Fibroblast of lung (primary cell): ENCODE measurements at regions not wholly inside any gene's neighbourhood (a gene's known extent, or its start where the extent isn't known, plus 50 kb on each side); places are given as distances from the start of the nearest gene placed in this dataset.

Source experiments
- DNase-seq, 2 donors: peaks; one replicate each; pipeline versions ENCODE4 v3.0.0 to v3.0.0-alpha.2; 2010; ENCODE audit warnings: low read depth in 2 of 2
- H2AFZ ChIP-seq: 2 replicates; pipeline ENCODE4 v1.5.1; 2012; ENCODE audit warnings: low read length, control low read depth, inconsistent platforms
- H3K27ac ChIP-seq: 2 replicates; pipeline ENCODE4 v1.5.1; 2011; ENCODE audit warnings: low read length, control low read depth; ENCODE audit not compliant: insufficient read depth
- H3K27me3 ChIP-seq: 2 replicates; pipeline ENCODE4 v1.5.1; 2011; ENCODE audit warnings: mild to moderate bottlenecking, low read length; ENCODE audit not compliant: control insufficient read depth, insufficient read depth
- H3K36me3 ChIP-seq: 2 replicates; pipeline ENCODE4 v1.5.1; 2011; ENCODE audit warnings: low read length; ENCODE audit not compliant: control insufficient read depth, insufficient read depth
- H3K4me1 ChIP-seq: 2 replicates; pipeline ENCODE4 v1.5.1; 2011; ENCODE audit warnings: low read length; ENCODE audit not compliant: control insufficient read depth, insufficient read depth; ENCODE audit errors: extremely low read depth
- H3K4me2 ChIP-seq: 2 replicates; pipeline ENCODE4 v1.5.1; 2011; ENCODE audit warnings: low read length, control low read depth; ENCODE audit not compliant: insufficient read depth; ENCODE audit errors: extremely low read depth
- H3K4me3 ChIP-seq, 4 experiments: fragments of 200-600 bp in 1 of 4; sonication (generic) in 1 of 4; replicated peaks in 1 of 4; 2 replicates each; pipeline ENCODE4 v1.5.1; 2011 to 2016; ENCODE audit warnings: low read length in 4 of 4, low read depth in 3 of 4, mild to moderate bottlenecking in 3 of 4, control low read depth in 2 of 4, inconsistent platforms in 1 of 4, mixed read lengths in 1 of 4; ENCODE audit not compliant: insufficient read depth in 1 of 4; ENCODE audit errors: control extremely low read depth in 1 of 4
- H3K79me2 ChIP-seq: 2 replicates; pipeline ENCODE4 v1.5.1; 2012; ENCODE audit warnings: mild to moderate bottlenecking, low read length, inconsistent platforms; ENCODE audit not compliant: control insufficient read depth, insufficient read depth
- H3K9ac ChIP-seq: 2 replicates; pipeline ENCODE4 v1.5.1; 2011; ENCODE audit warnings: mild to moderate bottlenecking, low read length, control low read depth; ENCODE audit not compliant: insufficient read depth
- H3K9me3 ChIP-seq: 2 replicates; pipeline ENCODE4 v1.5.1; 2012; ENCODE audit warnings: low read depth, low read length; ENCODE audit not compliant: control insufficient read depth, insufficient read depth
- H4K20me1 ChIP-seq: 2 replicates; pipeline ENCODE4 v1.5.1; 2011; ENCODE audit warnings: low read length; ENCODE audit not compliant: control insufficient read depth, insufficient read depth; ENCODE audit errors: extremely low read depth
- EZH2 ChIP-seq: IDR thresholded peaks from 2 replicates; pipeline ENCODE4 v1.5.1; 2012; ENCODE audit warnings: low read length, control low read depth, mild to moderate bottlenecking; ENCODE audit errors: missing control alignments
- TF ChIP-seq, protein P1 (sequence below), 2 donors: IDR thresholded peaks in 1 of 2; conservative IDR thresholded peaks in 1 of 2; 1 replicate in 1 of 2; 2 replicates in 1 of 2; pipeline ENCODE4 v1.5.1; 2011 to 2012; ENCODE audit warnings: low read length in 2 of 2, control low read depth in 1 of 2, inconsistent platforms in 1 of 2, low read depth in 1 of 2, mild to moderate bottlenecking in 1 of 2

DNA sequence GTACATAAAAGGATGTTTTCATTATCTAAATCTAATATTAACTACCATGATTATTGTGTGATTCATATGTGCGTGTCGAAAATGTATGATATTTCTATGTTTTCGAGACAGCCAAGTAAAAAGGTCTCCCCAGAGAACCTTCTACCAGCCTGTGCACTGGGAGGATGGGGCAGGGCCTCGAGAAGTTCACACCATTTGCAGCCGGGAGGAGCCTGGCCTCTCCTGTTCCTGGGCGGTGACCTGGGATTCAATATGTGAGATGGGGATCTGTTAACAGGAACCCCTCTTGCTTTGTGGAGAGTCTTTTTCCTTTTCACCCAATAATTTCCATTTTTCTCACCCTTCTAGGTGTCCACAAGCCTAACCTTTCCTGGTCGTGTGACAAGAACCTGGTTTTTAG, 189.3 kb downstream of the IPO8 start:
- Histone ChIP-seq H3K4me3 (no peak overlapping the region), H3K27me3 (no peaks in the 10 kb centered on the region), H4K20me1 (no peaks in the 10 kb centered on the region), H3K4me1 (no peaks in the 10 kb centered on the region), H3K36me3 (no peaks in the 10 kb centered on the region), H3K4me2 (no peak overlapping the region), H3K9me3 (no peaks in the 10 kb centered on the region), H3K9ac (no peak overlapping the region), H2AFZ (no peak overlapping the region), H3K27ac (no peak overlapping the region), H3K79me2 (no peaks in the 10 kb centered on the region)
- no peak for TF ChIP-seq EZH2
- TF ChIP-seq, protein P1, sequence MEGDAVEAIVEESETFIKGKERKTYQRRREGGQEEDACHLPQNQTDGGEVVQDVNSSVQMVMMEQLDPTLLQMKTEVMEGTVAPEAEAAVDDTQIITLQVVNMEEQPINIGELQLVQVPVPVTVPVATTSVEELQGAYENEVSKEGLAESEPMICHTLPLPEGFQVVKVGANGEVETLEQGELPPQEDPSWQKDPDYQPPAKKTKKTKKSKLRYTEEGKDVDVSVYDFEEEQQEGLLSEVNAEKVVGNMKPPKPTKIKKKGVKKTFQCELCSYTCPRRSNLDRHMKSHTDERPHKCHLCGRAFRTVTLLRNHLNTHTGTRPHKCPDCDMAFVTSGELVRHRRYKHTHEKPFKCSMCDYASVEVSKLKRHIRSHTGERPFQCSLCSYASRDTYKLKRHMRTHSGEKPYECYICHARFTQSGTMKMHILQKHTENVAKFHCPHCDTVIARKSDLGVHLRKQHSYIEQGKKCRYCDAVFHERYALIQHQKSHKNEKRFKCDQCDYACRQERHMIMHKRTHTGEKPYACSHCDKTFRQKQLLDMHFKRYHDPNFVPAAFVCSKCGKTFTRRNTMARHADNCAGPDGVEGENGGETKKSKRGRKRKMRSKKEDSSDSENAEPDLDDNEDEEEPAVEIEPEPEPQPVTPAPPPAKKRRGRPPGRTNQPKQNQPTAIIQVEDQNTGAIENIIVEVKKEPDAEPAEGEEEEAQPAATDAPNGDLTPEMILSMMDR (conservative IDR thresholded peaks at IDR 0.05 in 1 of 2, IDR thresholded peaks at IDR 0.05 in 1 of 2; ENCODE audit: low read depth in 1 of 2, low read length in 2 of 2), result no peak
- DNase-seq, result no peak

DNA sequence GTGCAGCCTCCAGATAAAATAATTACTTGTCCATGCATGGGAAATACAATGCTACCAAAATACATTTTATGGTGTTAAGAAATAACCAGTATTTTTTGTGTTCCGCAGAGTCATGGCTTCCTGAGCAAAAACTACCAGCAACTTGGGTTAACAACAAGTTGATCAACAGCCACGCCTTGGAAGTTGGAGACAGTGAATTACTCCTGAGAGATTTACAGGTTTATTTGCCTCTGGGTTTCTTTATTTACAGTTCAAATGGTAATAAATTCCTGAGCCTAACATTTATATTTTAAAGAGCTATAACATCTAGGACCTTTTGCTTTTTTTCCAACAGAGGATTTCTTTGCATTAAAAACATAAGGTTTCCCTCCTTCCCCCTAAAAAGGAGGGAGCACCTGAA, 194.0 kb downstream of the IPO8 start:
- Histone ChIP-seq H3K27ac (no peak overlapping the region), H3K27me3 (no peaks in the 10 kb centered on the region), H3K4me1 (no peaks in the 10 kb centered on the region), H3K79me2 (no peaks in the 10 kb centered on the region), H3K36me3 (no peaks in the 10 kb centered on the region), H4K20me1 (no peaks in the 10 kb centered on the region), H3K9ac (no peak overlapping the region), H3K9me3 (no peaks in the 10 kb centered on the region), H3K4me3 (no peak overlapping the region), H3K4me2 (no peak overlapping the region), H2AFZ (no peak overlapping the region)
- no peak for DNase-seq
- TF ChIP-seq, protein P1 (conservative IDR thresholded peaks at IDR 0.05 in 1 of 2, IDR thresholded peaks at IDR 0.05 in 1 of 2; ENCODE audit: low read depth in 1 of 2, low read length in 2 of 2), result no peak
- no peak for TF ChIP-seq EZH2

DNA sequence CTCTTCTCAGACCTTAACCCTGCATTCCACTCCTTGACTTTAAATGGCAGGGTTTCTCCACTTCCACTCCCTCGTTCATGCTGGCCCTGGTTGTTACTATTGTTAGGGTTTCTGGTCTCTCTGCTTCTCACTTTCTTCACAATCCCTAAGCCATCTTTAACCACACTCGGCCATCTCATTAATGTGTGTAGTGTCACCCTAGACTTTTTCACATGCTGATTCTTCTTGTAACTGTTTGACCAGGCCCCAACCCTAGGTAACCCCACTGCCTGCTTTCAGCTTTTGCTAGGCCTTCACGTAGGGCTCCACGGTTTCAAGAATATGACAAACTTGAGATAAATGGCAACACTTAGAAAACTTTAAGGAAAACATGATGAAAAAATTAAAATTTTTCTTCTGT, 195.1 kb downstream of the IPO8 start:
- H3K9ac ChIP-seq, result no peak overlapping the region
- H3K79me2 ChIP-seq, result no peaks in the 10 kb centered on the region
- no peak overlapping the region for H3K4me2 ChIP-seq
- H3K4me3 ChIP-seq, result no peak overlapping the region
- H3K36me3 ChIP-seq, result no peaks in the 10 kb centered on the region
- TF ChIP-seq EZH2, result no peak
- TF ChIP-seq, protein P1 (conservative IDR thresholded peaks at IDR 0.05 in 1 of 2, IDR thresholded peaks at IDR 0.05 in 1 of 2; ENCODE audit: low read depth in 1 of 2, low read length in 2 of 2), result no peak
- no peak overlapping the region for H3K27ac ChIP-seq
- no peak overlapping the region for H2AFZ ChIP-seq
- H3K9me3 ChIP-seq, result no peaks in the 10 kb centered on the region
- no peaks in the 10 kb centered on the region for H3K4me1 ChIP-seq
- no peaks in the 10 kb centered on the region for H4K20me1 ChIP-seq
- DNase-seq, result no peak
- no peaks in the 10 kb centered on the region for H3K27me3 ChIP-seq
